Neural progenitor cell (in vitro differentiated cells): ENCODE measurements at regions not wholly inside any gene's neighbourhood (a gene's known extent, or its start where the extent isn't known, plus 50 kb on each side); places are given as distances from the start of the nearest gene placed in this dataset.
"Not testable (repeated sequence)": the region's sequence is repeated elsewhere in the genome, so short reads cannot be mapped to it uniquely, and the experiment has no call there.

Experiments
- CTCF ChIP-seq: fragments of 200-600 bp; sonication (generic); IDR thresholded peaks from 2 replicates; pipeline ENCODE4 v1.5.1; 2017; ENCODE audit warnings: antibody characterized with exemption, mild to moderate bottlenecking
- EZH2phosphoT487 ChIP-seq: fragments of 200-600 bp; sonication (generic); IDR thresholded peaks from 2 replicates; pipeline ENCODE4 v1.6.1; 2017; ENCODE audit warnings: antibody characterized with exemption

GRCh38 chr14:19304918-19305317 is 129.2 kb downstream of the POTEG start:
- not testable (repeated sequence) for TF ChIP-seq CTCF, EZH2phosphoT487
